PC-3 (cell line): ENCODE measurements at regions not wholly inside any gene's neighbourhood (a gene's known extent, or its start where the extent isn't known, plus 50 kb on each side); places are given as distances from the start of the nearest gene placed in this dataset.

Source experiments
- EZH2phosphoT487 ChIP-seq: fragments of 300-600 bp; sonication (generic); IDR thresholded peaks from 2 replicates; pipeline ENCODE4 v1.6.1; 2018; ENCODE audit warnings: mild to moderate bottlenecking, antibody characterized with exemption, low read length, borderline replicate concordance
- TF ChIP-seq, protein P1 (sequence below): fragments of 300-600 bp; sonication (generic); conservative IDR thresholded peaks from 2 replicates; pipeline ENCODE4 v1.5.1; 2017; ENCODE audit warnings: antibody characterized with exemption, low read depth, mild to moderate bottlenecking, low read length

DNA sequence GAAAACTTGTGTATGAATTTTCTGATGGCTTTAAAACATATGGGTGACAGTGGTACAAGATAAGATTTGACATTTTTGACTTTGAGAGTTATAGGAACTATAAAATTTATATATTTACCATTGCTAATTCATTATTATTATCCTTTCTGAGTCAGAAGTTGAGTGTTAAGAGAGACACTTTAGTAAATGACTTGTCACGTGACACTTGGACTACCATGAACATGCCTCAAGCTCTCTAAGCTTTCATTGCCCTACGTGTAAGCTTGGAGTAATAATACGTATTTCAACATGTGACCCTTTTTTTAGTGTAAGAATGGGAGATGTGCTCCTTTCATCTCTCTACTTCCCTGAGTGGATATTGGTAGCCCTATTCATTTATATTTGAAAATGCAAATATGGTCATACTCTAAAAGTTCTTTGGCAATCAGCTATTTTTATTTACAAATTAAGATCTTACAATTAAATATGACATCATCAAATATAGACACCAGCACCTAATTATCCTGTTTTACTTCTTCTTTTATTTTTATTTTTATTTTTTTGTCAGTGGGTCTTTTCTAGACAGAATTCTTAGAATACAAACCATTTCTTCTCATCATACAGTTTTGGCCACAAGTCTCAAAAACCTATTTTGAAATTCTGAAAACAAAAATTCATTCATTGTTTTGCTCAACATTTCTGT lies 837.0 kb downstream of the PDHA2 start:
- no peak for TF ChIP-seq EZH2phosphoT487
- TF ChIP-seq, protein P1, sequence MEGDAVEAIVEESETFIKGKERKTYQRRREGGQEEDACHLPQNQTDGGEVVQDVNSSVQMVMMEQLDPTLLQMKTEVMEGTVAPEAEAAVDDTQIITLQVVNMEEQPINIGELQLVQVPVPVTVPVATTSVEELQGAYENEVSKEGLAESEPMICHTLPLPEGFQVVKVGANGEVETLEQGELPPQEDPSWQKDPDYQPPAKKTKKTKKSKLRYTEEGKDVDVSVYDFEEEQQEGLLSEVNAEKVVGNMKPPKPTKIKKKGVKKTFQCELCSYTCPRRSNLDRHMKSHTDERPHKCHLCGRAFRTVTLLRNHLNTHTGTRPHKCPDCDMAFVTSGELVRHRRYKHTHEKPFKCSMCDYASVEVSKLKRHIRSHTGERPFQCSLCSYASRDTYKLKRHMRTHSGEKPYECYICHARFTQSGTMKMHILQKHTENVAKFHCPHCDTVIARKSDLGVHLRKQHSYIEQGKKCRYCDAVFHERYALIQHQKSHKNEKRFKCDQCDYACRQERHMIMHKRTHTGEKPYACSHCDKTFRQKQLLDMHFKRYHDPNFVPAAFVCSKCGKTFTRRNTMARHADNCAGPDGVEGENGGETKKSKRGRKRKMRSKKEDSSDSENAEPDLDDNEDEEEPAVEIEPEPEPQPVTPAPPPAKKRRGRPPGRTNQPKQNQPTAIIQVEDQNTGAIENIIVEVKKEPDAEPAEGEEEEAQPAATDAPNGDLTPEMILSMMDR, result no peak
